Trophoblast cell (in vitro differentiated cells and primary cell): ENCODE measurements at regions not wholly inside any gene's neighbourhood (a gene's known extent, or its start where the extent isn't known, plus 50 kb on each side); places are given as distances from the start of the nearest gene placed in this dataset.

Experiments used
- DNase-seq, 2 donors: peaks; one replicate each; pipeline ENCODE4 v3.0.0-alpha.2; 2016
- H2AFZ ChIP-seq: 2 replicates; pipeline ENCODE4 v1.6.1; 2013; ENCODE audit warnings: low read length, moderate library complexity, mild to moderate bottlenecking; ENCODE audit not compliant: insufficient read depth, poor library complexity
- H2AK5ac ChIP-seq: 2 replicates; pipeline ENCODE4 v1.6.1; 2013; ENCODE audit warnings: mild to moderate bottlenecking, low read length
- H2BK120ac ChIP-seq: 2 replicates; pipeline ENCODE4 v1.6.1; 2013; ENCODE audit warnings: low read length, mild to moderate bottlenecking, moderate library complexity; ENCODE audit not compliant: insufficient read depth, poor library complexity
- H2BK12ac ChIP-seq: 2 replicates; pipeline ENCODE4 v1.6.1; 2013; ENCODE audit warnings: mild to moderate bottlenecking, low read length, moderate library complexity
- H2BK5ac ChIP-seq: 2 replicates; pipeline ENCODE4 v1.6.1; 2013; ENCODE audit warnings: low read length, low read depth, moderate library complexity, mild to moderate bottlenecking; ENCODE audit not compliant: poor library complexity
- H3K14ac ChIP-seq: 2 replicates; pipeline ENCODE4 v1.6.1; 2013; ENCODE audit warnings: mild to moderate bottlenecking, low read length
- H3K18ac ChIP-seq: 2 replicates; pipeline ENCODE4 v1.6.1; 2013; ENCODE audit warnings: mild to moderate bottlenecking, low read length
- H3K23ac ChIP-seq: 2 replicates; pipeline ENCODE4 v1.6.1; 2013; ENCODE audit warnings: low read length
- H3K27ac ChIP-seq: 2 replicates; pipeline ENCODE4 v1.5.1; 2013; ENCODE audit warnings: low read depth, mild to moderate bottlenecking, inconsistent platforms, low read length, moderate library complexity
- H3K27me3 ChIP-seq: 2 replicates; pipeline ENCODE4 v1.6.1; 2013; ENCODE audit warnings: inconsistent platforms, mild to moderate bottlenecking, low read length, moderate library complexity; ENCODE audit not compliant: insufficient read depth
- H3K36me3 ChIP-seq, 2 experiments: 1 replicate in 1 of 2; 2 replicates in 1 of 2; pipeline ENCODE4 v1.6.1; 2013; ENCODE audit warnings: low read length in 2 of 2, mild to moderate bottlenecking in 2 of 2, moderate library complexity in 1 of 2; ENCODE audit not compliant: insufficient read depth in 2 of 2, control insufficient read depth in 1 of 2
- H3K4ac ChIP-seq: 2 replicates; pipeline ENCODE4 v1.6.1; 2013; ENCODE audit warnings: low read depth, mild to moderate bottlenecking, low read length, moderate library complexity
- H3K4me1 ChIP-seq, 2 experiments: 1 replicate in 1 of 2; 2 replicates in 1 of 2; pipeline ENCODE4 v1.6.1; 2013; ENCODE audit warnings: low read length in 2 of 2, mild to moderate bottlenecking in 2 of 2, moderate library complexity in 1 of 2; ENCODE audit not compliant: insufficient read depth in 2 of 2, control insufficient read depth in 1 of 2
- H3K4me2 ChIP-seq: 2 replicates; pipeline ENCODE4 v1.6.1; 2013; ENCODE audit warnings: inconsistent platforms, mild to moderate bottlenecking, low read length, moderate library complexity
- H3K4me3 ChIP-seq: 2 replicates; pipeline ENCODE4 v1.5.1; 2013; ENCODE audit warnings: mild to moderate bottlenecking, low read depth, low read length, inconsistent platforms
- H3K79me1 ChIP-seq: one replicate; pipeline ENCODE4 v1.6.1; 2013; ENCODE audit warnings: low read length
- H3K79me2 ChIP-seq: 2 replicates; pipeline ENCODE4 v1.6.1; 2013; ENCODE audit warnings: low read length, mild to moderate bottlenecking; ENCODE audit not compliant: control insufficient read depth, insufficient read depth, poor library complexity
- H3K9ac ChIP-seq: 2 replicates; pipeline ENCODE4 v1.6.1; 2013; ENCODE audit warnings: mild to moderate bottlenecking, low read length
- H3K9me3 ChIP-seq: 2 replicates; pipeline ENCODE4 v1.6.1; 2013; ENCODE audit warnings: low read depth, mild to moderate bottlenecking, control low read depth, inconsistent platforms, low read length; ENCODE audit not compliant: insufficient read depth
- H4K12ac ChIP-seq: 2 replicates; pipeline ENCODE4 v1.6.1; 2013; ENCODE audit warnings: low read depth, mild to moderate bottlenecking, low read length, moderate library complexity
- H4K8ac ChIP-seq: 2 replicates; pipeline ENCODE4 v1.6.1; 2013; ENCODE audit warnings: low read depth, mild to moderate bottlenecking, low read length, moderate library complexity
- H4K91ac ChIP-seq: one replicate; pipeline ENCODE4 v1.6.1; 2013; ENCODE audit warnings: low read depth, mild to moderate bottlenecking, low read length, moderate library complexity
- WGBS: extraction: QIAGEN DNeasy Blood & Tissue Kit; methylation state at CpG from one replicate; pipeline ENCODE4 v1.1.7; 2013; ENCODE audit warnings: missing lambda C conversion rate; ENCODE audit not compliant: insufficient read length, insufficient coverage; ENCODE audit errors: extremely low coverage; 5-methylcytosine and 5-hydroxymethylcytosine counted together

GRCh38 chr16:11473728-11474127 is 113.0 kb downstream of the LITAF start:
- Histone ChIP-seq H3K4me1 (no peaks in the 10 kb centered on the region), H3K4ac (no peak overlapping the region)
- no CpG with 5 or more reads among the region's 10 CpGs for WGBS

DNA sequence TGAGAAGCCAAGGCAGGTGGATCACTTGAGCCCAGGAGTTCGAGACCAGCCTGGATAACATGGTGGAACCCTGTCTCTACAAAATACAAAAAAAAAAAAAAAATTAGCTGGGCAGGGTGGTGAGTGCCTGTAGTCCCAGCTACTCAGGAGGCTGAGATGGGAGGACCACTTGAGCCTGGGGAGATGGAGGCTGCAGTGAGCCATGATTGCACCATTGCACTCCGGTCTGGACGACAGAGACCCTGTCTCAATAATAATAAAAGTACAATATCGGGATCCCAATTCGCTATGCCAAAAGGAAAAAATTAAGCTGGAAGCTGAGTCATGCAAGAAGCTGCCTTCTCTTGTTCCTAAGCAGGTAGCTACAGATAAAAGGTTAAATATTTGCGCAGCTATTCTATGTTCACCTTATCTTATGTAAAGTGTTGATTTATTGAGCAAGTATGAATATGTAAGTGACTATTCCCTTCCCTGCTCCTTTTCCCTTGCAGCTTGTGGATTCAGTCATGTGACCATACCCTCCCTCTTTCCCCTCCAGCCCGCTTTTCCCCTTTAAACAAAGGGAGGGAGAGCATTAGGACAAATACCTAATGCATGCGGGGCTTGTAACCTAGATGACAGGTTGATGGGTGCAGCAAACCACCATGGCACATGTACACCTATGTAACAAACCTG is 112.0 kb downstream of the LITAF start:
- H3K23ac ChIP-seq = no peak overlapping the region
- no peak overlapping the region for H4K91ac ChIP-seq
- no peak overlapping the region for H3K14ac ChIP-seq
- H2BK120ac ChIP-seq = no peak overlapping the region
- H3K9ac ChIP-seq = no peak overlapping the region
- no CpG with 5 or more reads among the region's 8 CpGs for whole genome bisulfite sequencing
- no peaks in the 10 kb centered on the region for H3K4me1 ChIP-seq
- no peak overlapping the region for H3K4ac ChIP-seq
- H3K9me3 ChIP-seq = no peaks in the 10 kb centered on the region
- H2BK5ac ChIP-seq = no peak overlapping the region
- H3K36me3 ChIP-seq = no peaks in the 10 kb centered on the region
- no peak overlapping the region for H2AFZ ChIP-seq
- H2BK12ac ChIP-seq = no peak overlapping the region
- no peak overlapping the region for H4K12ac ChIP-seq
- H2AK5ac ChIP-seq = no peak overlapping the region
- H4K8ac ChIP-seq = no peak overlapping the region
- H3K4me2 ChIP-seq = no peak overlapping the region
- H3K27ac ChIP-seq = no peak overlapping the region
- H3K27me3 ChIP-seq = no peaks in the 10 kb centered on the region
- no peaks in the 10 kb centered on the region for H3K79me2 ChIP-seq
- H3K79me1 ChIP-seq = no peaks in the 10 kb centered on the region
- no peak overlapping the region for H3K18ac ChIP-seq
- no peak overlapping the region for H3K4me3 ChIP-seq
- DNase-seq = peak; percentile 17 to 55

More at GRCh38 chr16:11473728-11474127, 113.0 kb downstream of the LITAF start:
- Histone ChIP-seq H4K8ac (no peak overlapping the region), H3K9ac (no peak overlapping the region), H3K79me2 (no peaks in the 10 kb centered on the region), H3K23ac (no peak overlapping the region), H3K36me3 (no peaks in the 10 kb centered on the region), H3K4me2 (no peak overlapping the region), H3K27me3 (no peaks in the 10 kb centered on the region), H3K9me3 (no peaks in the 10 kb centered on the region), H3K79me1 (no peaks in the 10 kb centered on the region), H4K12ac (no peak overlapping the region), H2BK5ac (no peak overlapping the region), H2BK120ac (no peak overlapping the region), H2BK12ac (no peak overlapping the region), H4K91ac (no peak overlapping the region), H3K18ac (no peak overlapping the region), H2AK5ac (no peak overlapping the region), H3K27ac (no peak overlapping the region), H3K14ac (no peak overlapping the region), H3K4me3 (no peak overlapping the region), H2AFZ (no peak overlapping the region)
- no peak for DNase-seq

GRCh38 chr16:11475896-11476630 is 110.7 kb downstream of the LITAF start:
- no peak for DNase-seq
- Histone ChIP-seq H3K27me3 (no peaks in the 10 kb centered on the region), H3K36me3 (no peaks in the 10 kb centered on the region), H3K27ac (no peak overlapping the region), H3K79me2 (no peaks in the 10 kb centered on the region), H3K14ac (no peak overlapping the region), H2BK120ac (no peak overlapping the region), H3K79me1 (no peaks in the 10 kb centered on the region), H3K4me1 (no peaks in the 10 kb centered on the region), H3K4me2 (no peak overlapping the region), H2BK12ac (no peak overlapping the region), H4K8ac (no peak overlapping the region), H3K4me3 (peak overlapping the region; percentile 26), H4K91ac (no peak overlapping the region), H3K9me3 (no peaks in the 10 kb centered on the region), H3K23ac (peak overlapping the region; percentile 60), H2AK5ac (no peak overlapping the region), H3K9ac (no peak overlapping the region), H2BK5ac (no peak overlapping the region), H2AFZ (no peak overlapping the region), H3K4ac (no peak overlapping the region), H4K12ac (no peak overlapping the region), H3K18ac (no peak overlapping the region)
- no CpG with 5 or more reads among the region's 8 CpGs for WGBS

- Histone ChIP-seq H3K18ac (no peak overlapping the region), H3K27ac (no peak overlapping the region), H2BK12ac (no peak overlapping the region), H2AFZ (no peak overlapping the region), H3K23ac (no peak overlapping the region), H4K12ac (no peak overlapping the region), H3K4me3 (peak overlapping the region; percentile 28), H3K27me3 (no peaks in the 10 kb centered on the region), H3K79me1 (no peaks in the 10 kb centered on the region), H3K4me2 (no peak overlapping the region), H3K4ac (no peak overlapping the region), H3K9ac (no peak overlapping the region), H3K9me3 (no peaks in the 10 kb centered on the region), H2AK5ac (no peak overlapping the region), H3K4me1 (no peaks in the 10 kb centered on the region), H3K14ac (no peak overlapping the region), H4K91ac (no peak overlapping the region), H2BK120ac (no peak overlapping the region), H3K36me3 (no peaks in the 10 kb centered on the region), H3K79me2 (no peaks in the 10 kb centered on the region), H2BK5ac (no peak overlapping the region), H4K8ac (no peak overlapping the region)
- no peak for DNase-seq
- no CpG with 5 or more reads among the region's 14 CpGs for WGBS
Measured at GRCh38 chr16:11476676-11477075, 110.0 kb downstream of the LITAF start.
